ENCODE measurements at regions not wholly inside any gene's neighbourhood (a gene's known extent, or its start where the extent isn't known, plus 50 kb on each side); places are given as distances from the start of the nearest gene placed in this dataset.

GRCh38 chr18:77910347-77910746 lies 660.7 kb downstream of the GALR1 start:
- no peak for DNase-seq
- WGBS, 5 donors, result 80 to 88% (median 85%) methylated on average over 15 of the region's 15 CpGs
- H3K4me1 ChIP-seq, result no peaks in the 10 kb centered on the region
- no peaks in the 10 kb centered on the region for H3K9me3 ChIP-seq
- TF ChIP-seq POLR2A (IDR thresholded peaks at IDR 0.05) (no peak), CTCF (IDR thresholded peaks at IDR 0.05) (no peak)
- no peak overlapping the region for H3K27ac ChIP-seq
- H3K36me3 ChIP-seq, result no peaks in the 10 kb centered on the region
- H3K27me3 ChIP-seq, result peaks cover 0 to 39% (median 0%) of the 10 kb centered on the region in 3 donors
- H3K4me3 ChIP-seq, result no peak overlapping the region
- intact Hi-C loops (cut with DNase I; ENCODE audit: low total_unique reads), result no loop called here

GRCh38 chr18:77911971-77912605 lies 662.4 kb downstream of the GALR1 start:
- H3K27ac ChIP-seq, result no peak overlapping the region
- 63 to 76% (median 69%) methylated on average over 20 of the region's 20 CpGs for WGBS, 5 donors
- H3K4me1 ChIP-seq, result no peaks in the 10 kb centered on the region

GRCh38 chr18:77918730-77919129 lies 669.1 kb downstream of the GALR1 start:
- no peak for TF ChIP-seq POLR2A (IDR thresholded peaks at IDR 0.05)
- no peak for TF ChIP-seq CTCF (IDR thresholded peaks at IDR 0.05)
- TF ChIP-seq EP300 (IDR thresholded peaks at IDR 0.05), result no peak
- TF ChIP-seq POLR2AphosphoS5 (IDR thresholded peaks at IDR 0.05), result no peak

More at GRCh38 chr18:77911971-77912605, 662.4 kb downstream of the GALR1 start:
- no peaks in the 10 kb centered on the region for H3K9me3 ChIP-seq
- no peak overlapping the region for H3K4me3 ChIP-seq
- no peak for TF ChIP-seq CTCF (IDR thresholded peaks at IDR 0.05)
- no peak for TF ChIP-seq EP300 (IDR thresholded peaks at IDR 0.05)
- no peak for TF ChIP-seq POLR2A (IDR thresholded peaks at IDR 0.05)
- intact Hi-C loops (cut with DNase I; ENCODE audit: low total_unique reads), result no loop called here
- H3K36me3 ChIP-seq, result no peaks in the 10 kb centered on the region
- no peak for DNase-seq
- H3K27me3 ChIP-seq, result peaks cover 0 to 39% (median 0%) of the 10 kb centered on the region in 3 donors

GRCh38 chr18:77919923-77920322 lies 670.3 kb downstream of the GALR1 start:
- H3K27ac ChIP-seq, result no peak overlapping the region
- peaks cover 0 to 9% (median 0%) of the 10 kb centered on the region in 3 donors for H3K27me3 ChIP-seq
- no peak for TF ChIP-seq POLR2AphosphoS5 (IDR thresholded peaks at IDR 0.05)
- no peaks in the 10 kb centered on the region for H3K36me3 ChIP-seq
- DNase-seq, result no peak
- WGBS, 5 donors, result 41 to 66% (median 50%) methylated on average over 4 of the region's 4 CpGs
- no peak overlapping the region for H3K4me3 ChIP-seq
- H3K4me1 ChIP-seq, result no peaks in the 10 kb centered on the region
- intact Hi-C loops (cut with DNase I; ENCODE audit: low total_unique reads), result no loop called here
- no peaks in the 10 kb centered on the region for H3K9me3 ChIP-seq

More at GRCh38 chr18:77918730-77919129, 669.1 kb downstream of the GALR1 start:
- 75 to 79% (median 78%) methylated on average over 5 of the region's 5 CpGs for WGBS, 5 donors
- Histone ChIP-seq H3K36me3 (no peaks in the 10 kb centered on the region), H3K27ac (no peak overlapping the region), H3K4me3 (no peak overlapping the region), H3K9me3 (no peaks in the 10 kb centered on the region), H3K4me1 (no peaks in the 10 kb centered on the region), H3K27me3 (peaks cover 0 to 15% (median 0%) of the 10 kb centered on the region in 3 donors)
- peak in 1 of 2 donors; percentile 29 for DNase-seq
- intact Hi-C loops (cut with DNase I; ENCODE audit: low total_unique reads), result no loop called here

GRCh38 chr18:77935342-77935741 lies 685.7 kb downstream of the GALR1 start:
- no peaks in the 10 kb centered on the region for H3K36me3 ChIP-seq
- no peaks in the 10 kb centered on the region for H3K27me3 ChIP-seq
- H3K9me3 ChIP-seq, result peaks cover 0 to 5% (median 0%) of the 10 kb centered on the region in 4 donors
- H3K27ac ChIP-seq, result no peak overlapping the region
- DNase-seq, result no peak
- 46 to 77% (median 76%) methylated on average over 1 of the region's 1 CpG for WGBS, 5 donors
- no peak for TF ChIP-seq CTCF (IDR thresholded peaks at IDR 0.05)
- no peak for TF ChIP-seq EP300 (IDR thresholded peaks at IDR 0.05)
- no peak for TF ChIP-seq POLR2AphosphoS5 (IDR thresholded peaks at IDR 0.05)
- TF ChIP-seq POLR2A (IDR thresholded peaks at IDR 0.05), result no peak
- intact Hi-C loops (cut with DNase I; ENCODE audit: low total_unique reads), result no loop called here
- no peak overlapping the region for H3K4me3 ChIP-seq
- H3K4me1 ChIP-seq, result no peaks in the 10 kb centered on the region
